GM23338 (cell line): ENCODE measurements at regions not wholly inside any gene's neighbourhood (a gene's known extent, or its start where the extent isn't known, plus 50 kb on each side); places are given as distances from the start of the nearest gene placed in this dataset.

Experiments
- ATAC-seq: fragments of 200-7000 bp; cut with Tn5 transposase; 3 replicates; pipeline ENCODE4 v1.9.1; 2020
- DNase-seq: peaks from one replicate; pipeline ENCODE4 v3.0.0-alpha.2; 2015; ENCODE audit warnings: low spot score
- H2AFZ ChIP-seq: fragments of 200-600 bp; sonication (generic); 2 replicates; pipeline ENCODE4 v1.8.0; 2016; ENCODE audit warnings: antibody characterized with exemption, mild to moderate bottlenecking, moderate library complexity
- H3F3A ChIP-seq: fragments of 200-600 bp; sonication (generic); replicated peaks from 2 replicates; pipeline ENCODE4 v1.8.0; 2017; ENCODE audit warnings: antibody characterized with exemption, mixed run types, low read depth
- H3K27ac ChIP-seq: fragments of 200-600 bp; sonication (generic); 2 replicates; pipeline ENCODE4 v1.6.1; 2016; ENCODE audit warnings: low read depth
- H3K27me3 ChIP-seq: fragments of 200-600 bp; sonication (generic); 2 replicates; pipeline ENCODE4 v1.8.0; 2016; ENCODE audit warnings: mild to moderate bottlenecking, mixed run types, moderate library complexity; ENCODE audit not compliant: insufficient read depth
- H3K36me3 ChIP-seq: fragments of 200-600 bp; sonication (generic); 2 replicates; pipeline ENCODE4 v1.8.0; 2016; ENCODE audit warnings: mild to moderate bottlenecking; ENCODE audit not compliant: insufficient read depth
- H3K4me1 ChIP-seq: fragments of 200-600 bp; sonication (generic); 2 replicates; pipeline ENCODE4 v1.8.0; 2016; ENCODE audit warnings: mild to moderate bottlenecking, moderate library complexity; ENCODE audit not compliant: insufficient read depth
- H3K4me2 ChIP-seq: fragments of 200-600 bp; sonication (generic); 2 replicates; pipeline ENCODE4 v1.7.1; 2017; ENCODE audit warnings: mixed run types
- H3K4me3 ChIP-seq: fragments of 200-600 bp; sonication (generic); 2 replicates; pipeline ENCODE4 v1.6.1; 2016; ENCODE audit warnings: mixed run types
- H3K79me2 ChIP-seq: fragments of 200-600 bp; sonication (generic); replicated peaks from 2 replicates; pipeline ENCODE4 v1.8.0; 2017; ENCODE audit warnings: mild to moderate bottlenecking; ENCODE audit not compliant: insufficient read depth
- H3K9me2 ChIP-seq: fragments of 200-600 bp; sonication (generic); 2 replicates; pipeline ENCODE4 v1.8.0; 2017; ENCODE audit not compliant: insufficient read depth
- H4K20me1 ChIP-seq: fragments of 200-600 bp; sonication (generic); replicated peaks from 2 replicates; pipeline ENCODE4 v1.8.0; 2017; ENCODE audit warnings: mild to moderate bottlenecking; ENCODE audit not compliant: insufficient read depth
- H3K27ac Mint-ChIP-seq: 2 replicates; pipeline ENCODE4 v1.8.0; 2020; ENCODE audit warnings: inconsistent platforms, mild to moderate bottlenecking, moderate library complexity, mixed read lengths
- H3K27me3 Mint-ChIP-seq: 3 replicates; pipeline ENCODE4 v1.8.0; 2022; ENCODE audit warnings: low read depth, mild to moderate bottlenecking, moderate library complexity, mixed read lengths, inconsistent platforms; ENCODE audit not compliant: insufficient read depth, poor library complexity
- H3K36me3 Mint-ChIP-seq: 3 replicates; pipeline ENCODE4 v1.8.0; 2021; ENCODE audit warnings: low read depth, mild to moderate bottlenecking, inconsistent platforms, moderate library complexity, mixed read lengths
- H3K4me1 Mint-ChIP-seq: 3 replicates; pipeline ENCODE4 v1.8.0; 2020; ENCODE audit warnings: mild to moderate bottlenecking, inconsistent platforms, mixed read lengths
- H3K4me3 Mint-ChIP-seq: 3 replicates; pipeline ENCODE4 v1.8.0; 2021; ENCODE audit warnings: moderate library complexity, mild to moderate bottlenecking, inconsistent platforms, mixed read lengths
- H3K9me3 Mint-ChIP-seq: 3 replicates; pipeline ENCODE4 v1.8.0; 2020; ENCODE audit warnings: moderate library complexity, mild to moderate bottlenecking, inconsistent platforms, mixed read lengths
- CREB1 ChIP-seq: fragments of 250-450 bp; sonication (Bioruptor Pico); IDR thresholded peaks from 2 replicates; pipeline ENCODE4 v1.5.0; 2020; ENCODE audit warnings: low read depth, mild to moderate bottlenecking, moderate library complexity
- EZH2 ChIP-seq: fragments of 200-600 bp; sonication (generic); IDR thresholded peaks from one replicate; pipeline ENCODE4 v1.8.0; 2017; ENCODE audit warnings: antibody characterized with exemption, mild to moderate bottlenecking, low read depth; ENCODE audit not compliant: unreplicated experiment
- EZH2phosphoT487 ChIP-seq: fragments of 200-600 bp; sonication (generic); IDR thresholded peaks from one replicate; pipeline ENCODE4 v1.8.1; 2018; ENCODE audit warnings: antibody characterized with exemption; ENCODE audit not compliant: unreplicated experiment
- JUNB ChIP-seq: IDR thresholded peaks from one replicate; pipeline ENCODE4 v1.6.1; 2016; ENCODE audit warnings: antibody characterized with exemption; ENCODE audit not compliant: unreplicated experiment
- NANOG ChIP-seq: IDR thresholded peaks from 2 replicates; pipeline ENCODE4 v1.6.1; 2016; ENCODE audit warnings: antibody characterized with exemption, borderline replicate concordance
- POLR2AphosphoS5 ChIP-seq: IDR thresholded peaks from 2 replicates; pipeline ENCODE4 v1.6.1; 2016; ENCODE audit warnings: antibody characterized with exemption, low read depth
- STAT1 ChIP-seq: IDR thresholded peaks from one replicate; pipeline ENCODE4 v1.6.1; 2016; ENCODE audit warnings: antibody characterized with exemption; ENCODE audit not compliant: unreplicated experiment
- ZNF114 ChIP-seq: fragments of 250-450 bp; sonication (Bioruptor Pico); IDR thresholded peaks from 2 replicates; pipeline ENCODE4 v1.5.0; 2020; ENCODE audit warnings: mild to moderate bottlenecking, moderate library complexity
- ZNF331 ChIP-seq: fragments of 250-450 bp; sonication (Bioruptor Pico); IDR thresholded peaks from 2 replicates; pipeline ENCODE4 v1.5.0; 2020; ENCODE audit warnings: low read depth, mild to moderate bottlenecking, moderate library complexity
- TF ChIP-seq, protein P1 (sequence below): fragments of 250-450 bp; sonication (Bioruptor Pico); IDR thresholded peaks from 2 replicates; pipeline ENCODE4 v1.5.0; 2020; ENCODE audit warnings: mild to moderate bottlenecking, moderate library complexity
- TF ChIP-seq, protein P2 (sequence below): IDR thresholded peaks from one replicate; pipeline ENCODE4 v1.6.1; 2018; ENCODE audit warnings: antibody characterized with exemption; ENCODE audit not compliant: unreplicated experiment
- TF ChIP-seq, protein P3 (sequence below): IDR thresholded peaks from 2 replicates; pipeline ENCODE4 v1.6.1; 2016; ENCODE audit warnings: antibody characterized with exemption
- TF ChIP-seq, protein P4 (sequence below), 2 experiments: fragments of 200-600 bp in 1 of 2; sonication (generic) in 1 of 2; conservative IDR thresholded peaks; 2 replicates each; pipeline versions ENCODE4 v1.5.1 to v1.6.1; 2016 to 2017; ENCODE audit warnings: antibody characterized with exemption in 2 of 2, low read depth in 2 of 2, mild to moderate bottlenecking in 2 of 2, moderate library complexity in 1 of 2

DNA sequence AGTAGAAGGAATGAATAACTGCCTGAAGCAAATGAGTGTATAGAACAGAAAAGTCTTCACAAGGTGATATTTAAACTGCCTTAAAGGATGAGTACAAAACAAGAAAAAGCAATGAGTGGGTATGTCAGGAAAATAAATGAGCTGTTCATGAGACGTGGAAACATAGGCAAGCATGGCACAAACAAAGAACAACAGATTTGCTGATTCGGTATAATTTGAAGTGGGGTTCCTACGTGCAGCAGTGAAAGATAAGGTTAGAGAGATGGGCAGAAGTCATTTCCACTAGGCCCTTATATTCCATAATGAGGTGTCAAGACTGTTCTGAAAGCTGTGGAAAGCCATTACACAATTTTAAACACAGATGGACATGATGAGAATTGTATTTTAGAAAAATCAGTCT is 506.6 kb downstream of the KLHL13 start:
- no peaks in the 10 kb centered on the region for H3K27me3 ChIP-seq
- H3K9me3 Mint-ChIP-seq: peaks cover 5% of the 10 kb centered on the region; the same call in 1 of the 3 replicates
- TF ChIP-seq EZH2 (no peak), JUNB (no peak), CREB1 (CRISPR knock-in tag) (no peak), ZNF331 (CRISPR knock-in tag) (no peak), ZNF114 (CRISPR knock-in tag) (no peak), STAT1 (no peak), POLR2AphosphoS5 (no peak), NANOG (no peak), EZH2phosphoT487 (no peak)
- TF ChIP-seq, protein P1, sequence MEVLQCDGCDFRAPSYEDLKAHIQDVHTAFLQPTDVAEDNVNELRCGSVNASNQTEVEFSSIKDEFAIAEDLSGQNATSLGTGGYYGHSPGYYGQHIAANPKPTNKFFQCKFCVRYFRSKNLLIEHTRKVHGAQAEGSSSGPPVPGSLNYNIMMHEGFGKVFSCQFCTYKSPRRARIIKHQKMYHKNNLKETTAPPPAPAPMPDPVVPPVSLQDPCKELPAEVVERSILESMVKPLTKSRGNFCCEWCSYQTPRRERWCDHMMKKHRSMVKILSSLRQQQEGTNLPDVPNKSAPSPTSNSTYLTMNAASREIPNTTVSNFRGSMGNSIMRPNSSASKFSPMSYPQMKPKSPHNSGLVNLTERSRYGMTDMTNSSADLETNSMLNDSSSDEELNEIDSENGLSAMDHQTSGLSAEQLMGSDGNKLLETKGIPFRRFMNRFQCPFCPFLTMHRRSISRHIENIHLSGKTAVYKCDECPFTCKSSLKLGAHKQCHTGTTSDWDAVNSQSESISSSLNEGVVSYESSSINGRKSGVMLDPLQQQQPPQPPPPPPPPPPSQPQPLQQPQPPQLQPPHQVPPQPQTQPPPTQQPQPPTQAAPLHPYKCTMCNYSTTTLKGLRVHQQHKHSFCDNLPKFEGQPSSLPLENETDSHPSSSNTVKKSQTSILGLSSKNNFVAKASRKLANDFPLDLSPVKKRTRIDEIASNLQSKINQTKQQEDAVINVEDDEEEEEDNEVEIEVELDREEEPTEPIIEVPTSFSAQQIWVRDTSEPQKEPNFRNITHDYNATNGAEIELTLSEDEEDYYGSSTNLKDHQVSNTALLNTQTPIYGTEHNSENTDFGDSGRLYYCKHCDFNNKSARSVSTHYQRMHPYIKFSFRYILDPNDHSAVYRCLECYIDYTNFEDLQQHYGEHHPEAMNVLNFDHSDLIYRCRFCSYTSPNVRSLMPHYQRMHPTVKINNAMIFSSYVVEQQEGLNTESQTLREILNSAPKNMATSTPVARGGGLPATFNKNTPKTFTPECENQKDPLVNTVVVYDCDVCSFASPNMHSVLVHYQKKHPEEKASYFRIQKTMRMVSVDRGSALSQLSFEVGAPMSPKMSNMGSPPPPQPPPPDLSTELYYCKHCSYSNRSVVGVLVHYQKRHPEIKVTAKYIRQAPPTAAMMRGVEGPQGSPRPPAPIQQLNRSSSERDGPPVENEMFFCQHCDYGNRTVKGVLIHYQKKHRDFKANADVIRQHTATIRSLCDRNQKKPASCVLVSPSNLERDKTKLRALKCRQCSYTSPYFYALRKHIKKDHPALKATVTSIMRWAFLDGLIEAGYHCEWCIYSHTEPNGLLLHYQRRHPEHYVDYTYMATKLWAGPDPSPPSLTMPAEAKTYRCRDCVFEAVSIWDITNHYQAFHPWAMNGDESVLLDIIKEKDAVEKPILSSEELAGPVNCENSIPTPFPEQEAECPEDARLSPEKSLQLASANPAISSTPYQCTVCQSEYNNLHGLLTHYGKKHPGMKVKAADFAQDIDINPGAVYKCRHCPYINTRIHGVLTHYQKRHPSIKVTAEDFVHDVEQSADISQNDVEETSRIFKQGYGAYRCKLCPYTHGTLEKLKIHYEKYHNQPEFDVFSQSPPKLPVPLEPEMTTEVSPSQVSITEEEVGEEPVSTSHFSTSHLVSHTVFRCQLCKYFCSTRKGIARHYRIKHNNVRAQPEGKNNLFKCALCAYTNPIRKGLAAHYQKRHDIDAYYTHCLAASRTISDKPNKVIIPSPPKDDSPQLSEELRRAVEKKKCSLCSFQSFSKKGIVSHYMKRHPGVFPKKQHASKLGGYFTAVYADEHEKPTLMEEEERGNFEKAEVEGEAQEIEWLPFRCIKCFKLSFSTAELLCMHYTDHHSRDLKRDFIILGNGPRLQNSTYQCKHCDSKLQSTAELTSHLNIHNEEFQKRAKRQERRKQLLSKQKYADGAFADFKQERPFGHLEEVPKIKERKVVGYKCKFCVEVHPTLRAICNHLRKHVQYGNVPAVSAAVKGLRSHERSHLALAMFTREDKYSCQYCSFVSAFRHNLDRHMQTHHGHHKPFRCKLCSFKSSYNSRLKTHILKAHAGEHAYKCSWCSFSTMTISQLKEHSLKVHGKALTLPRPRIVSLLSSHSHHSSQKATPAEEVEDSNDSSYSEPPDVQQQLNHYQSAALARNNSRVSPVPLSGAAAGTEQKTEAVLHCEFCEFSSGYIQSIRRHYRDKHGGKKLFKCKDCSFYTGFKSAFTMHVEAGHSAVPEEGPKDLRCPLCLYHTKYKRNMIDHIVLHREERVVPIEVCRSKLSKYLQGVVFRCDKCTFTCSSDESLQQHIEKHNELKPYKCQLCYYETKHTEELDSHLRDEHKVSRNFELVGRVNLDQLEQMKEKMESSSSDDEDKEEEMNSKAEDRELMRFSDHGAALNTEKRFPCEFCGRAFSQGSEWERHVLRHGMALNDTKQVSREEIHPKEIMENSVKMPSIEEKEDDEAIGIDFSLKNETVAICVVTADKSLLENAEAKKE (CRISPR knock-in tag): no peak
- TF ChIP-seq, protein P2, sequence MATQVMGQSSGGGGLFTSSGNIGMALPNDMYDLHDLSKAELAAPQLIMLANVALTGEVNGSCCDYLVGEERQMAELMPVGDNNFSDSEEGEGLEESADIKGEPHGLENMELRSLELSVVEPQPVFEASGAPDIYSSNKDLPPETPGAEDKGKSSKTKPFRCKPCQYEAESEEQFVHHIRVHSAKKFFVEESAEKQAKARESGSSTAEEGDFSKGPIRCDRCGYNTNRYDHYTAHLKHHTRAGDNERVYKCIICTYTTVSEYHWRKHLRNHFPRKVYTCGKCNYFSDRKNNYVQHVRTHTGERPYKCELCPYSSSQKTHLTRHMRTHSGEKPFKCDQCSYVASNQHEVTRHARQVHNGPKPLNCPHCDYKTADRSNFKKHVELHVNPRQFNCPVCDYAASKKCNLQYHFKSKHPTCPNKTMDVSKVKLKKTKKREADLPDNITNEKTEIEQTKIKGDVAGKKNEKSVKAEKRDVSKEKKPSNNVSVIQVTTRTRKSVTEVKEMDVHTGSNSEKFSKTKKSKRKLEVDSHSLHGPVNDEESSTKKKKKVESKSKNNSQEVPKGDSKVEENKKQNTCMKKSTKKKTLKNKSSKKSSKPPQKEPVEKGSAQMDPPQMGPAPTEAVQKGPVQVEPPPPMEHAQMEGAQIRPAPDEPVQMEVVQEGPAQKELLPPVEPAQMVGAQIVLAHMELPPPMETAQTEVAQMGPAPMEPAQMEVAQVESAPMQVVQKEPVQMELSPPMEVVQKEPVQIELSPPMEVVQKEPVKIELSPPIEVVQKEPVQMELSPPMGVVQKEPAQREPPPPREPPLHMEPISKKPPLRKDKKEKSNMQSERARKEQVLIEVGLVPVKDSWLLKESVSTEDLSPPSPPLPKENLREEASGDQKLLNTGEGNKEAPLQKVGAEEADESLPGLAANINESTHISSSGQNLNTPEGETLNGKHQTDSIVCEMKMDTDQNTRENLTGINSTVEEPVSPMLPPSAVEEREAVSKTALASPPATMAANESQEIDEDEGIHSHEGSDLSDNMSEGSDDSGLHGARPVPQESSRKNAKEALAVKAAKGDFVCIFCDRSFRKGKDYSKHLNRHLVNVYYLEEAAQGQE: no peak
- TF ChIP-seq, protein P3, sequence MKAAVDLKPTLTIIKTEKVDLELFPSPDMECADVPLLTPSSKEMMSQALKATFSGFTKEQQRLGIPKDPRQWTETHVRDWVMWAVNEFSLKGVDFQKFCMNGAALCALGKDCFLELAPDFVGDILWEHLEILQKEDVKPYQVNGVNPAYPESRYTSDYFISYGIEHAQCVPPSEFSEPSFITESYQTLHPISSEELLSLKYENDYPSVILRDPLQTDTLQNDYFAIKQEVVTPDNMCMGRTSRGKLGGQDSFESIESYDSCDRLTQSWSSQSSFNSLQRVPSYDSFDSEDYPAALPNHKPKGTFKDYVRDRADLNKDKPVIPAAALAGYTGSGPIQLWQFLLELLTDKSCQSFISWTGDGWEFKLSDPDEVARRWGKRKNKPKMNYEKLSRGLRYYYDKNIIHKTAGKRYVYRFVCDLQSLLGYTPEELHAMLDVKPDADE: no peak
- TF ChIP-seq, protein P4, sequence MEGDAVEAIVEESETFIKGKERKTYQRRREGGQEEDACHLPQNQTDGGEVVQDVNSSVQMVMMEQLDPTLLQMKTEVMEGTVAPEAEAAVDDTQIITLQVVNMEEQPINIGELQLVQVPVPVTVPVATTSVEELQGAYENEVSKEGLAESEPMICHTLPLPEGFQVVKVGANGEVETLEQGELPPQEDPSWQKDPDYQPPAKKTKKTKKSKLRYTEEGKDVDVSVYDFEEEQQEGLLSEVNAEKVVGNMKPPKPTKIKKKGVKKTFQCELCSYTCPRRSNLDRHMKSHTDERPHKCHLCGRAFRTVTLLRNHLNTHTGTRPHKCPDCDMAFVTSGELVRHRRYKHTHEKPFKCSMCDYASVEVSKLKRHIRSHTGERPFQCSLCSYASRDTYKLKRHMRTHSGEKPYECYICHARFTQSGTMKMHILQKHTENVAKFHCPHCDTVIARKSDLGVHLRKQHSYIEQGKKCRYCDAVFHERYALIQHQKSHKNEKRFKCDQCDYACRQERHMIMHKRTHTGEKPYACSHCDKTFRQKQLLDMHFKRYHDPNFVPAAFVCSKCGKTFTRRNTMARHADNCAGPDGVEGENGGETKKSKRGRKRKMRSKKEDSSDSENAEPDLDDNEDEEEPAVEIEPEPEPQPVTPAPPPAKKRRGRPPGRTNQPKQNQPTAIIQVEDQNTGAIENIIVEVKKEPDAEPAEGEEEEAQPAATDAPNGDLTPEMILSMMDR (conservative IDR thresholded peaks at IDR 0.05; ENCODE audit: low read depth in 2 of 2): no peak
- H4K20me1 ChIP-seq: no peaks in the 10 kb centered on the region
- no peak overlapping the region for H3K4me3 ChIP-seq
- H3K4me3 Mint-ChIP-seq: no peak overlapping the region
- H3K27me3 Mint-ChIP-seq: no peaks in the 10 kb centered on the region
- no peak for DNase-seq
- no peak overlapping the region for H3K27ac Mint-ChIP-seq
- H3K4me1 Mint-ChIP-seq: no peaks in the 10 kb centered on the region
- no peaks in the 10 kb centered on the region for H3K9me2 ChIP-seq
- no peaks in the 10 kb centered on the region for H3F3A ChIP-seq
- H3K27ac ChIP-seq: no peak overlapping the region
- H3K36me3 Mint-ChIP-seq: no peaks in the 10 kb centered on the region
- H3K4me1 ChIP-seq: no peaks in the 10 kb centered on the region
- H2AFZ ChIP-seq: no peak overlapping the region
- H3K36me3 ChIP-seq: no peaks in the 10 kb centered on the region
- no peaks in the 10 kb centered on the region for H3K79me2 ChIP-seq
- no peak for ATAC-seq
- H3K4me2 ChIP-seq: no peak overlapping the region
